ENCODE measurements at regions not wholly inside any gene's neighbourhood (a gene's known extent, or its start where the extent isn't known, plus 50 kb on each side); places are given as distances from the start of the nearest gene placed in this dataset.
"Not testable (repeated sequence)": the region's sequence is repeated elsewhere in the genome, so short reads cannot be mapped to it uniquely, and the experiment has no call there.

GRCh38 chrX:153266140-153266539 lies 55.4 kb downstream of the PNMA6F start:
- DNase-seq, result not testable (repeated sequence)

GRCh38 chrX:153260468-153260867 lies 61.1 kb downstream of the PNMA6F start:
- not testable (repeated sequence) for DNase-seq

GRCh38 chrX:153253239-153253638 lies 68.3 kb downstream of the PNMA6F start:
- DNase-seq, result not testable (repeated sequence)

- DNase-seq, result not testable (repeated sequence)
Observed at GRCh38 chrX:153252378-153253129, 69.0 kb downstream of the PNMA6F start.

GRCh38 chrX:153251952-153252351 lies 69.6 kb downstream of the PNMA6F start:
- DNase-seq, result not testable (repeated sequence)

- not testable (repeated sequence) for DNase-seq
Observed at GRCh38 chrX:153250762-153251161, 70.8 kb downstream of the PNMA6F start.

GRCh38 chrX:153245288-153245731 lies 66.2 kb downstream of the MAGEA1 start:
- peak in 1 of 3 experiments; percentile 85 for DNase-seq

GRCh38 chrX:153244767-153245166 lies 65.7 kb downstream of the MAGEA1 start:
- DNase-seq, result no peak

- DNase-seq, result no peak
Observed at GRCh38 chrX:153238361-153238760, 59.3 kb downstream of the MAGEA1 start.

Data from NCI-H1417 (cell line).